ENCODE measurements at regions not wholly inside any gene's neighbourhood (a gene's known extent, or its start where the extent isn't known, plus 50 kb on each side); places are given as distances from the start of the nearest gene placed in this dataset.

GRCh38 chr6:22401206-22401605, 104.4 kb upstream of the PRL start:
- DNase-seq: no peak

- DNase-seq: no peak
These were observed 105.1 kb upstream of the PRL start for GRCh38 chr6:22401932-22402331.

- no peak for DNase-seq
These were observed 112.7 kb upstream of the PRL start for GRCh38 chr6:22409486-22409885.

GRCh38 chr6:22411376-22412105, 114.7 kb upstream of the PRL start:
- DNase-seq: peak; percentile 6

GRCh38 chr6:22412994-22413393, 116.2 kb upstream of the PRL start:
- no peak for DNase-seq

GRCh38 chr6:22413681-22414311, 117.0 kb upstream of the PRL start:
- no peak for DNase-seq

- no peak for DNase-seq
These were observed 121.9 kb upstream of the PRL start for GRCh38 chr6:22418714-22419113.

GRCh38 chr6:22421198-22421597, 124.4 kb upstream of the PRL start:
- DNase-seq: no peak

- no peak for DNase-seq
These were observed 127.4 kb upstream of the PRL start for GRCh38 chr6:22424196-22424595.

GRCh38 chr6:22432060-22432459, 135.2 kb upstream of the PRL start:
- DNase-seq: no peak

- no peak for DNase-seq
These were observed 135.6 kb upstream of the HDGFL1 start for GRCh38 chr6:22433745-22434144.

GRCh38 chr6:22435151-22435550, 134.2 kb upstream of the HDGFL1 start:
- DNase-seq: no peak

GRCh38 chr6:22436134-22436533, 133.2 kb upstream of the HDGFL1 start:
- DNase-seq: no peak

GRCh38 chr6:22437665-22438064, 131.7 kb upstream of the HDGFL1 start:
- DNase-seq: no peak

GRCh38 chr6:22442826-22443225, 126.5 kb upstream of the HDGFL1 start:
- no peak for DNase-seq

GRCh38 chr6:22444330-22444729, 125.0 kb upstream of the HDGFL1 start:
- peak; percentile 26 for DNase-seq

GRCh38 chr6:22445946-22446345, 123.4 kb upstream of the HDGFL1 start:
- DNase-seq: no peak

GRCh38 chr6:22447249-22448196, 121.8 kb upstream of the HDGFL1 start:
- peak; percentile 79 for DNase-seq

- DNase-seq: no peak
These were observed 121.1 kb upstream of the HDGFL1 start for GRCh38 chr6:22448291-22448711.

- no peak for DNase-seq
These were observed 117.4 kb upstream of the HDGFL1 start for GRCh38 chr6:22451962-22452361.

GRCh38 chr6:22455378-22455777, 114.0 kb upstream of the HDGFL1 start:
- DNase-seq: no peak

GRCh38 chr6:22457996-22458395, 111.4 kb upstream of the HDGFL1 start:
- no peak for DNase-seq

- DNase-seq: no peak
These were observed 102.6 kb upstream of the HDGFL1 start for GRCh38 chr6:22466665-22467245.
